ENCODE measurements at regions not wholly inside any gene's neighbourhood (a gene's known extent, or its start where the extent isn't known, plus 50 kb on each side); places are given as distances from the start of the nearest gene placed in this dataset.

- TF ChIP-seq CTCF (IDR thresholded peaks at IDR 0.05; ENCODE audit: low read depth, low read length, missing control alignments) = no peak
- H3K4me3 ChIP-seq (ENCODE audit: low read depth, low read length) = no peak overlapping the region
- no peak for DNase-seq (ENCODE audit: low read depth)
Observed at GRCh38 chr2:236904389-236905263, 181.1 kb upstream of the COPS8 start.

GRCh38 chr2:236905976-236906375 is 179.7 kb upstream of the COPS8 start:
- H3K4me3 ChIP-seq (ENCODE audit: low read depth, low read length) = no peak overlapping the region
- no peak for DNase-seq (ENCODE audit: low read depth)
- no peak for TF ChIP-seq CTCF (IDR thresholded peaks at IDR 0.05; ENCODE audit: low read depth, low read length, missing control alignments)

GRCh38 chr2:236908439-236909192 is 177.1 kb upstream of the COPS8 start:
- DNase-seq (ENCODE audit: low read depth) = no peak
- TF ChIP-seq CTCF (IDR thresholded peaks at IDR 0.05; ENCODE audit: low read depth, low read length, missing control alignments) = no peak
- H3K4me3 ChIP-seq (ENCODE audit: low read depth, low read length) = no peak overlapping the region

- H3K4me3 ChIP-seq (ENCODE audit: low read depth, low read length) = no peak overlapping the region
- TF ChIP-seq CTCF (IDR thresholded peaks at IDR 0.05; ENCODE audit: low read depth, low read length, missing control alignments) = no peak
- no peak for DNase-seq (ENCODE audit: low read depth)
Observed at GRCh38 chr2:236909193-236909504, 176.5 kb upstream of the COPS8 start.

- no peak for DNase-seq (ENCODE audit: low read depth)
- no peak for TF ChIP-seq CTCF (IDR thresholded peaks at IDR 0.05; ENCODE audit: low read depth, low read length, missing control alignments)
- no peak overlapping the region for H3K4me3 ChIP-seq (ENCODE audit: low read depth, low read length)
Observed at GRCh38 chr2:236909802-236910201, 175.9 kb upstream of the COPS8 start.

- TF ChIP-seq CTCF (IDR thresholded peaks at IDR 0.05; ENCODE audit: low read depth, low read length, missing control alignments) = no peak
- H3K4me3 ChIP-seq (ENCODE audit: low read depth, low read length) = no peak overlapping the region
- DNase-seq (ENCODE audit: low read depth) = no peak
Observed at GRCh38 chr2:236910781-236911495, 174.8 kb upstream of the COPS8 start.

All from GM12864 (cell line).